HL-60/S4 (cell line): ENCODE measurements at regions not wholly inside any gene's neighbourhood (a gene's known extent, or its start where the extent isn't known, plus 50 kb on each side); places are given as distances from the start of the nearest gene placed in this dataset.
"Not testable (repeated sequence)": the region's sequence is repeated elsewhere in the genome, so short reads cannot be mapped to it uniquely, and the experiment has no call there.

Experiments
- in situ Hi-C: fragments of 300-500 bp; cut with MboI; formaldehyde crosslinking; loops from 2 replicates; pipeline ENCODE4 v1.14.3; 2022; ENCODE audit warnings: low sequenced_read_pairs

DNA sequence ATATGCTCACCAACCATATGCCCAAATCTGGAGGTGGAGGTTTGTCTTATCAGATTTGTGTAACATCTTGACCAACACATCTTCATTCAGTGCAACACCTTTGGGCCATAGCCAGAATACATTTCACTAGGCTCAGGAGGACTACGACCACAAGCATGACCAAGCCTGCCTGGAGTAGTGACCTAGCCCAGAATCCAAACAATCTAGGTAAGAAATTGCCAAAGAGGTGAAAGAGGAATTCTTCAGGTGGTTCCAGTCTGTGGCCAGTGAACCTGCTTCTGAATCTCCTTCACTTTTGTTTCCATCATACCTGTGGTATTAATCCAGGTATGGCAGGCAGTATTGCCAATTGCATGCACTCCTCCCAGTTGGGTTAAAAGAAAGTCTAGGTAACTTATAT is 112.8 kb upstream of the RAB18 start:
- in situ Hi-C loops = no loop called here

DNA sequence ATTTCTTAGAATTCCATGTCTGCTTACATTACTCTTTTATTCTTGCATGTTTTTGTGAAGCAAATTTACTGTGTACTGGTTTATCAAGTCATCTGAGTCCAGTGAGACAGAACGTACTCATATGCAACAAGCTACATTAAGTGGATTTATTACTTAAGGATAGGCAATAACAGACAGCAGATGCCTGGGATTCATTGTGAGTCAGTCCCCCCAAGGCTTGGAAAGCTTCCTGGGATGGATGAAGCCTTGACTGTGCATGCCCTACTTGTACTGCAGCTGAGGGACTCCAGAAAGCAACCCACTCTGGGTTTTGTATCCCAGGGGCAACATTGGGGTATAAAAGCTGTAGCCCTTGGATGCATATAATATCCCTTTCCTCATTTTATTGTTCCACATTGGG is 113.4 kb upstream of the RAB18 start:
- in situ Hi-C loops = no loop called here

GRCh38 chr10:27388761-27389399 is 115.2 kb upstream of the RAB18 start:
- in situ Hi-C loops = no loop called here

DNA sequence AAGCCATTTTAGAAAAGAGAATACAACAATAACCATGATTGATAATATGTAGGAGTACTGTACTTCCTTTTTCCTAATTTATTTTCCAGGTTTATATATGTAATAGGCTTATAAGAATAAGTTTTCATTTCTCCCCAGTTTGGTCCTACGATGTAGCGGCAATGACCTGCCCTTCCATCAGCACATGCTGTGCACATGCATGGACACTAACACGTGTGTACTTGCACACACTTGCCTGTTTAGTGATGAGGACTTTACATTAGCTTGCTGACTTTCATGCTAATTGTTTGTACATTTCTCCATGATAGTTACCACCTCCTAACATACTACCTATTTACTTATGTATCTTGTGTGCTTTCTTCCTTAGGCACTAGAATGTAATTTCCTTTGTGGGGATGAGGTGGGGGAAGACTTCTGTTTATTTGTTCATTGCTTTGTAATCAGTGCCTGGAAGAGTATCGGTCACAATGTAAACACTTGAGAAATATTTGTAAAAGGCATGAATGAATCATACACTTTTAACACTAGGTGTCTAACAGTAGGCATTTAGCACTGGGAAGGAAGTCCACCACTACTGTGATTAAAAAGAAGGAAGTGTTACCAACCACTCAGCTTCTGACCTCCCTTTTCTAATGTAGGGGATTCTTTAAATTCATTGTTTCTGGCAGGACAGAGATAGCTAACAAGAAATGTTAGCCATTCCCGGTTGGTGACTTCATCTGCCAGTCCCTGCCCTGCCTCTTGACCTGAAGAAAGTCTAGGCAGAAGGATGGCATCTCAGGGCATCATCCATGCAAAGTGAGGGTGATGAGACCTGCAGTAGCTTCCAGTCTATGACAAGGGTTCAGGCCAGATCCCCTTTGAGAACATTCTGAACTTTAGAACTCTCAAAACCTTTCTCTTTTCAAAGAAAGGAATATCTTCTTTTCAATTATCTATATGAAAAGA is 120.2 kb upstream of the RAB18 start:
- in situ Hi-C loops = no loop called here

GRCh38 chr10:27382176-27382575 is 121.9 kb upstream of the RAB18 start:
- in situ Hi-C loops = no loop called here

- in situ Hi-C loops = no loop called here
Measured at GRCh38 chr10:27380929-27381358, 123.2 kb upstream of the RAB18 start.

- in situ Hi-C loops = not testable (repeated sequence)
Measured at GRCh38 chr10:27379041-27379440, 125.1 kb upstream of the RAB18 start.

DNA sequence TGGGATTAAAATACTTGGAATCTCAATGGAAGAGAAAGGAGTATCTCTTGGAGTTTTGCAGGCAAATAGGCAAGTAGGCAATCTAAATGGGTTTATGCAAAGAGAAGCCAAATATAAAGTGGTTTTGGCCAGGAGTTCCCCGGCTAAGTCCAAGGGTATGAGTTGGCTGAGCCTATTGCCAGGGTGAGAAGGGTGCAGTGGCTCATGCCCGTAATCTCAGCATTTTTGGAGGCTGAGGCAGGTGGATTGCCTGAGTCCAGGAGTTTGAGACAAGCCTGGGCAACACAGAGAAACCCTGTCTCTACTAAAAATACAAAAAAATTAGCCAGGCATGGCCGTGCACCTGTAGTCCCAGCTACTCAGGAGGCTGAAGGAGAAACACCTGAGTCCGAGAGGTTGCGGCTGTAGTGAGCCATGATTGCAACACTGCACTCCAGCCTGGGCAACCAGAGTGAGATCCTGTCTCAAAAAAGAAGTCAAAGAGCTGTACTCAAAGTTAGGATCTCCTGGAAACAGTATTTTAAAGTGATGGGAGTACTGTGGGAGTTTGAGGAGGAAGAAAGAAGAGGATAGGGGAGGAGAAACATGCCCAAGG is 130.4 kb upstream of the RAB18 start:
- in situ Hi-C loops = no loop called here

- in situ Hi-C loops = no loop called here
Measured at GRCh38 chr10:27372095-27372494, 131.5 kb upstream of the ACBD5 start.

- in situ Hi-C loops = not testable (repeated sequence)
Measured at GRCh38 chr10:27371375-27371774, 130.8 kb upstream of the ACBD5 start.

DNA sequence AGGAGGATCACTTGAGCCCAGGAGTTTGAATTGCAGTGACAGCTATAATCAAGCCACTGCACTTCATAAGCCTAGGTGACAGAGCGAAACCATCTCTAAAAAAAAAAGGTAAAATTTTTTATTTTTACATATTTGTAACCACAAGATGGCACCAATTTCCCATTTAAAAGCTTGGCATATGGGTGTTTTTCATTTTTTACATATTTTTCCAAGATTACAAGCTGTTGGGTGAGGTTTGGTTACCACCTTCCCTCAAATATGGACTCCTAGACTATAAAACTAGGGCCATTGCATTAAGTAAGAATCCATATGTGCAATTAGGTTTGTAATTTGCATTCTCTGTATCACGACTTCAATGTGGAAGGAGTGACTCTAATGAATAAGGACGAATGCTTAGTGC is 129.3 kb upstream of the ACBD5 start:
- in situ Hi-C loops = no loop called here

DNA sequence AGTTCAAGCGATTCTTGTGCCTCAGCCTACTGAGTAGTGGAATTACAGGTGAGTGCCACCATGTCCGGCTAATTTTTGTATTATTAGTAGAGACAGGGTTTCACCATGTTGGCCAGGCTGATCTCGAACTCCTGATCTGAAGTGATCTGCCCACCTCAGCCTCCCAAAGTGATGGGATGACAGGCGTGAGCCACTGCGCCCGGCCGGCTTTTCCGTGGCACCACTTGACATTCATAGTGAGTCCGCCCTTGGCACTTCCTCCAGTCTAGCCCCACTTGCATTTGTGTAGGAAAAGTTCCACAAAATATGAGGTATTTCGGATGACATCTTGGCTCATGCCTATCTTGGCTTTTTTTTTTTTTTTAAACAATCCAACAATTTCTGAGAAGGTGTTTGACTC is 128.1 kb upstream of the ACBD5 start:
- in situ Hi-C loops = no loop called here

- in situ Hi-C loops = no loop called here
Measured at GRCh38 chr10:27366769-27367168, 126.2 kb upstream of the ACBD5 start.

DNA sequence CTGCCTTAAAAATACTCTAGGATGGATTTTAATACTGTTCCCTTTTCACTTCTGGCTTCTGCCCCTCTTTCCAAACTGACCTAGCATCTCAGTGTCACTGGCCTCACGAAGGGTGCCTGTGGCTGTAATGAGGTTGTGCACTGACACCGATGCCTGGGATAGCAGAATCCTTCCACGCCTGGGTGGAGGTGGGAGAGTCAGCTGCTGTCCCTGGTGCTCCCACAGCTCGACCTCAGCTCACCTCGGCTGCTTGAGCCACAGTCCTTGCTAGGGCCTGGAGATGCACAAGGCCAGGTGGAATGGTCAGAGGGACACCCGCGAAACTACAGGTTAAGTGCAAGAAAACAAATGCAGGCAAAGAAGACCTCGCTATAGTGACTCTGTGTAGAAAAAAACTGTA is 123.4 kb upstream of the ACBD5 start:
- in situ Hi-C loops = no loop called here

- in situ Hi-C loops = no loop called here
Measured at GRCh38 chr10:27360581-27361172, 120.1 kb upstream of the ACBD5 start.

DNA sequence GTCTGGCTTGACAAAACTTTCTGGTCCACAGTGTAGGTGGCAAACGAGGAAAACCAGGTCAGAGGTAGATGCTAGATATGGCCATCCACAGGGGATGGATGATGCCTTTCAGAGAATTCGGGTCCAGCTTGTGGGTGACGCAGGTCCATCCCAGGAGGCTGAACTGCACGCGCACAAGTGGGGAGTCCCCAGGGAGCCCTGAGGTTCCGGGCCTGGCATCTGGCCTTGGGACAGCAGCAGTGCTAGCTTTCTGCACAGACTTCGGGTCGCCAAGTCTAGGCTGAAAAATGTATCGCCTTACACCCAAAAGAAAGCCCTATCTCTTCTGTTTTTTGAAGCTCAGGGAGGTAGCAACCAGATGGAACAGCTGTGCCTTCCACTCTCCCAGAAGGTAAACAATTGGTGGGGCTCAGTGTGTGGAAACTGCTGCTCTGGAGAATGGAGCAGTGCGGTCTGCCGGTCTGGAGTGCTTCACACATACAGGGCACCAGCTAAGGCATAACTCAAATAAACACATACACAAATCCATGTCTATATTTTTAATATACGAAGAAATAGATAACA is 119.3 kb upstream of the ACBD5 start:
- in situ Hi-C loops = loop anchor here (5.0 kb wide), 1 partner anchor 468 kb away; no protein-coding TSS in a partner anchor

DNA sequence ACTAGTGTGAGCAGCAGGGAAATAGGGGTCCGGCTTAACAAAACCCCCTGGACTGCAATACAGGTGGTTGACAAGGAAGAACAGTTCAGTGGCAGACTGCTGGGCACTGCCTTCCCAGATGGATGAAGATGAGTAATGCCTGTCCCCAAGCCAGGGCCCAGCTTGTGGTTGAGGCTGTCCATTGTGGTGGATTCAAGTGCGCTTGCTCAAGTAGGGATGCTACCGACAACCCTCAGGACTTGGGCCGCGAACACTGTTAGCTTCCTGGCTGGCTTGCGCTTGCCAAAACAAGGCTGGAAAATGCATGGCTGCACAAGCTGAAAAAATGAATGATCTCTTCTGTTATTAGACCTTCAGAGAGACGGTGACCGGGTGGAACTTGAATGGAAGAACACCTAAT is 116.1 kb upstream of the ACBD5 start:
- in situ Hi-C loops = loop anchor here (5.0 kb wide), 1 partner anchor 464 kb away; no protein-coding TSS in a partner anchor

DNA sequence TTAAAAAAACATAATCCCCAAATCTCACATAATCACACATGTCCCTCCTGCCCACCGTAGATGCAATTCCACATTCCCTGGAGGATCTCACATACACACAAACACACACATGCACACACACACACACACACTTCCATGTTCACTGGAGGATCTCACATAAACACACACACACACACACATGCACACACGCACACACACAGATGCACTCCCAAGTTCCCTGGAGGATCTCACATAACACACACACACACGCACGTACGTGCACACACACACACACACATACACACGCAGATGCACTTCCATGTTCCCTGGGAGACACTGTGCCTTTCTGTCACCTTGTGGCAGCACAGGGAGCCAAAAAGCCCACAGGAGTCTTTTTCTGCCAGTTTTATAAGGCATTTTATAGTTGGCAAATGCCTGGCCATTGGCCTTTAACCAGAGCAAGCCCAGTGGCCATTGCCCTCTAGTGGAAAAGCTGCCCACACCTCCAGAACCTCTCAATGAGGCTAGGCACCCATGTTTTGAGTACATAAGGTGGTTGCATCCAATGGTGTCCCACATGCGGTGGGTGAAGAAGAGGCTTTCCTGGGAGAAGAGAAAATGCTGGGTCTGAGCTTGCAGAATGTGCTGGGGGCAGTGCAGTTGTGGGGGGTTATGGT is 115.4 kb upstream of the ACBD5 start:
- in situ Hi-C loops = loop anchor here (5.0 kb wide), 1 partner anchor 464 kb away; no protein-coding TSS in a partner anchor

- in situ Hi-C loops = loop anchor here (5.0 kb wide), 1 partner anchor 462 kb away; no protein-coding TSS in a partner anchor
Measured at GRCh38 chr10:27354643-27355270, 114.2 kb upstream of the ACBD5 start.

- in situ Hi-C loops = not testable (repeated sequence)
Measured at GRCh38 chr10:27354100-27354499, 113.5 kb upstream of the ACBD5 start.
